ENCODE measurements at regions not wholly inside any gene's neighbourhood (a gene's known extent, or its start where the extent isn't known, plus 50 kb on each side); places are given as distances from the start of the nearest gene placed in this dataset.

DNA sequence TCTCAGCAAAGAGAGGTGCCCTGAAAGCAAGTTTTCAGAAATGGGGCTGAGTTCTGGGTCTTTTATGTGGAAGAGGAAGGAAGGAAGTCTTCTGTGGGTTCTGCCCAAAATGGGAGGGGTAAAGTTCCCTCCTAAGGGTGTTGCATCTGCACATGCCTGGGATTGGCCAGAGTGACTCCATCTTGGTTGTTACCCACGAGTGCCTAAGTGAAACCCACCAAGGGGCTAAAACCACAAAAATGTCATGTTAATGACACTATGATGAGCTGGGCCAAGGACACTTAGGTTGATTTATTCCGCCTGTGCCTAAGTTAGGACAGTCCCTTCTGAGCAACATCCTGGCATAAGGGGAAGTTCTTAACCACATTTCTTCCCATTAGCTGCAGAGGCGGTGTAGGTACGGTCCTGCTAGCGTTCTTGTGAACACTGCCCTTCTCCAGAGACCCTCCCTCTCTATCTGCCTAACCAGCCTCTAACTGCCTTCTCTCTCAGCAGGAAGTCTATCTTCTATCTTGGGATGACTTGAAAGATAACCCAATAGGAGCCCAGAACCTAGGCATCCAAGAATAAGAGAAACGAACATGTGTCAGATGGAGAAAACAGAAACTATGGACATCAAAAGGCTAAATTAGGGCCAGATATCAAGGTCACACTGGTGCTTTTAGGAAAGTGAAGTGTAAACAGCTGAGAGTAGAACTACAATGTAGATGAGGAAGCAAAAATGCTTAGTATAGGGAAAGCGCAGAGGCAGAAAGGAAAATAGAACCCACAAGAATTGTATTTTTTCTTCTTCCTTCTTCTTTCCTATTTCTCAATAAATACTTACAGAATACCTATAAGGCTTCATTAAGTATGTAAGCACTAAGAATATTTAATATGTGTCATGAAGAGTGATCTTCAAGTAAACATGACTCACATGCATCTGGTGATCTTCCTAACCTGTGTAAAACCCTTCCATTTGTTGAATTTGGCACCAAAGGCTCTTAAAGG is 104.2 kb upstream of the AMN1 start:
- Histone ChIP-seq H3K4me2 (ENCODE audit: insufficient read depth, low read length, poor library complexity, severe bottlenecking) (no peak overlapping the region), H3K9ac (ENCODE audit: low read depth, low read length, poor library complexity) (no peak overlapping the region), H2AK5ac (ENCODE audit: low read depth, low read length) (no peak overlapping the region), H3K4me3 (ENCODE audit: low read length in 2 of 2) (no peak overlapping the region), H3K79me1 (ENCODE audit: low read depth, low read length) (no peaks in the 10 kb centered on the region), H3K36me3 (replicated peaks in 1 of 2; ENCODE audit: control insufficient read depth in 2 of 2, insufficient read depth in 2 of 2, low read length in 2 of 2) (no peaks in the 10 kb centered on the region), H3K27me3 (ENCODE audit: control insufficient read depth in 3 of 3, insufficient read depth in 3 of 3, low read depth in 1 of 3, low read length in 3 of 3) (no peaks in the 10 kb centered on the region), H2BK120ac (ENCODE audit: low read depth, low read length) (no peak overlapping the region), H3K23ac (ENCODE audit: low read depth, low read length, poor library complexity) (no peak overlapping the region), H3K4me1 (ENCODE audit: control insufficient read depth in 2 of 2, insufficient read depth in 1 of 2, low read depth in 1 of 2, low read length in 2 of 2) (no peaks in the 10 kb centered on the region), H3K18ac (ENCODE audit: low read length) (no peak overlapping the region), H3K27ac (replicated peaks; ENCODE audit: low read length) (no peak overlapping the region), H3K4ac (ENCODE audit: low read length) (no peak overlapping the region), H4K91ac (ENCODE audit: low read depth, low read length, poor library complexity) (no peak overlapping the region), H4K8ac (ENCODE audit: low read depth, low read length) (no peak overlapping the region), H2BK15ac (ENCODE audit: low read length) (no peak overlapping the region), H3K14ac (ENCODE audit: low read length) (no peak overlapping the region), H2AFZ (ENCODE audit: low read length) (no peak overlapping the region), H2BK12ac (ENCODE audit: low read length) (no peak overlapping the region), H2BK5ac (ENCODE audit: low read length) (no peak overlapping the region), H3K9me3 (replicated peaks in 1 of 2; ENCODE audit: control insufficient read depth in 2 of 2, insufficient read depth in 1 of 2, low read depth in 1 of 2, low read length in 2 of 2) (no peaks in the 10 kb centered on the region)
- DNase-seq (ENCODE audit: low spot score), result no peak
- WGBS, 2 donors (ENCODE audit: extremely low coverage in 2 of 2, insufficient read length in 2 of 2, insufficient replicate concordance in 1 of 2), result no CpG with 5 or more reads among the region's 7 CpGs

DNA sequence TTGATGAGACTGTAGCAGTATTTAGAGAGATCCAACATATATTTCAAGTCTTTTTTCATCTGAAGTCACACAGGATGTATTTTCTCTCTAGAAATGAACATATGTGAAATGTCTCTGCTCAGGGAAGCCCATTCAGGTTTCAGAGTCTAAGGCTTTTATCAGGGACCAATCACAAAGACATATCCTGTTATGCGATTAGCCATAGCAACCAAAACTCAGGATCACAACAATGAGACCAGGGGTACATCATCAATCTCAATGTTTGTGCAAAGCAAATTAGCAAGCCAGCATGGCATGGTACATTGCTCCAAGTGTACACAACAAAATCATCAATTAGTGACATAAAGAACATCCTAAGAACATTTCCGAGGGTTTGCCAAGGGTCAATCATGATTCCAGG is 99.2 kb upstream of the AMN1 start:
- no peak overlapping the region for H2BK5ac ChIP-seq (ENCODE audit: low read length)
- no peak overlapping the region for H4K91ac ChIP-seq (ENCODE audit: low read depth, low read length, poor library complexity)
- H3K4me2 ChIP-seq (ENCODE audit: insufficient read depth, low read length, poor library complexity, severe bottlenecking), result no peak overlapping the region
- no peaks in the 10 kb centered on the region for H3K4me1 ChIP-seq (ENCODE audit: control insufficient read depth in 2 of 2, insufficient read depth in 1 of 2, low read depth in 1 of 2, low read length in 2 of 2)
- no peak for DNase-seq (ENCODE audit: low spot score)
- H3K36me3 ChIP-seq (replicated peaks in 1 of 2; ENCODE audit: control insufficient read depth in 2 of 2, insufficient read depth in 2 of 2, low read length in 2 of 2), result no peaks in the 10 kb centered on the region
- H2AFZ ChIP-seq (ENCODE audit: low read length), result no peak overlapping the region
- H3K79me1 ChIP-seq (ENCODE audit: low read depth, low read length), result no peaks in the 10 kb centered on the region
- H3K4me3 ChIP-seq (ENCODE audit: low read length in 2 of 2), result no peak overlapping the region
- H3K27ac ChIP-seq (replicated peaks; ENCODE audit: low read length), result no peak overlapping the region
- no peak overlapping the region for H2BK15ac ChIP-seq (ENCODE audit: low read length)
- H2BK120ac ChIP-seq (ENCODE audit: low read depth, low read length), result no peak overlapping the region
- H2BK12ac ChIP-seq (ENCODE audit: low read length), result no peak overlapping the region
- H3K27me3 ChIP-seq (ENCODE audit: control insufficient read depth in 3 of 3, insufficient read depth in 3 of 3, low read depth in 1 of 3, low read length in 3 of 3), result no peaks in the 10 kb centered on the region
- H4K8ac ChIP-seq (ENCODE audit: low read depth, low read length), result no peak overlapping the region
- H3K18ac ChIP-seq (ENCODE audit: low read length), result no peak overlapping the region
- no peak overlapping the region for H3K23ac ChIP-seq (ENCODE audit: low read depth, low read length, poor library complexity)
- no peak overlapping the region for H3K9ac ChIP-seq (ENCODE audit: low read depth, low read length, poor library complexity)
- no peak overlapping the region for H2AK5ac ChIP-seq (ENCODE audit: low read depth, low read length)
- no peak overlapping the region for H3K14ac ChIP-seq (ENCODE audit: low read length)
- H3K9me3 ChIP-seq (replicated peaks in 1 of 2; ENCODE audit: control insufficient read depth in 2 of 2, insufficient read depth in 1 of 2, low read depth in 1 of 2, low read length in 2 of 2), result no peaks in the 10 kb centered on the region
- WGBS, 2 donors (ENCODE audit: extremely low coverage in 2 of 2, insufficient read length in 2 of 2, insufficient replicate concordance in 1 of 2), result no CpG with 5 or more reads among the region's 2 CpGs
- no peak overlapping the region for H3K4ac ChIP-seq (ENCODE audit: low read length)

DNA sequence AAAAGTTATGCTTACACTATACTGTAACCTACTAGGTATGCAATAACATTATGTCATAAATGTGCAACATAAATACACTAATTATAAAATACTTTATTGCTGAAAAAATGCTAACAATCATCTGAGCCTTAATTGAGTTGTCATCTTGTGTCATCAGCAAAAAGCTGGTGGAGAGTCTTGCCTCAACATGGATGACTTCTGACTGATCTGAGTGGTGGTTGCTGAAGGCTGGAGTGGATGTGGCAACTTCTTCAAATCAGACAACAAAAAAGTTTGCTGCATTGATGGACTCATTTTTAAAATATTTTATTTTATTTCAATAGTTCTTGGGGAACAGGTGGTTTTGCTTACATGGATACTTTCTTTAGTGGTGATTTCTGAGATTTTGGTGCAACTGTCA is 93.9 kb upstream of the AMN1 start:
- Histone ChIP-seq H2AK5ac (ENCODE audit: low read depth, low read length) (no peak overlapping the region), H3K18ac (ENCODE audit: low read length) (no peak overlapping the region), H3K4ac (ENCODE audit: low read length) (no peak overlapping the region), H3K9me3 (replicated peaks in 1 of 2; ENCODE audit: control insufficient read depth in 2 of 2, insufficient read depth in 1 of 2, low read depth in 1 of 2, low read length in 2 of 2) (no peaks in the 10 kb centered on the region), H3K4me3 (ENCODE audit: low read length in 2 of 2) (no peak overlapping the region), H3K27me3 (ENCODE audit: control insufficient read depth in 3 of 3, insufficient read depth in 3 of 3, low read depth in 1 of 3, low read length in 3 of 3) (no peaks in the 10 kb centered on the region), H3K27ac (replicated peaks; ENCODE audit: low read length) (no peak overlapping the region), H3K9ac (ENCODE audit: low read depth, low read length, poor library complexity) (no peak overlapping the region), H2AFZ (ENCODE audit: low read length) (no peak overlapping the region), H2BK12ac (ENCODE audit: low read length) (no peak overlapping the region), H3K79me1 (ENCODE audit: low read depth, low read length) (no peaks in the 10 kb centered on the region), H3K36me3 (replicated peaks in 1 of 2; ENCODE audit: control insufficient read depth in 2 of 2, insufficient read depth in 2 of 2, low read length in 2 of 2) (no peaks in the 10 kb centered on the region), H2BK5ac (ENCODE audit: low read length) (no peak overlapping the region), H4K91ac (ENCODE audit: low read depth, low read length, poor library complexity) (no peak overlapping the region), H3K14ac (ENCODE audit: low read length) (no peak overlapping the region), H3K4me2 (ENCODE audit: insufficient read depth, low read length, poor library complexity, severe bottlenecking) (no peak overlapping the region), H3K4me1 (ENCODE audit: control insufficient read depth in 2 of 2, insufficient read depth in 1 of 2, low read depth in 1 of 2, low read length in 2 of 2) (no peaks in the 10 kb centered on the region), H3K23ac (ENCODE audit: low read depth, low read length, poor library complexity) (no peak overlapping the region), H4K8ac (ENCODE audit: low read depth, low read length) (no peak overlapping the region), H2BK15ac (ENCODE audit: low read length) (no peak overlapping the region), H2BK120ac (ENCODE audit: low read depth, low read length) (no peak overlapping the region)
- DNase-seq (ENCODE audit: low spot score), result no peak

DNA sequence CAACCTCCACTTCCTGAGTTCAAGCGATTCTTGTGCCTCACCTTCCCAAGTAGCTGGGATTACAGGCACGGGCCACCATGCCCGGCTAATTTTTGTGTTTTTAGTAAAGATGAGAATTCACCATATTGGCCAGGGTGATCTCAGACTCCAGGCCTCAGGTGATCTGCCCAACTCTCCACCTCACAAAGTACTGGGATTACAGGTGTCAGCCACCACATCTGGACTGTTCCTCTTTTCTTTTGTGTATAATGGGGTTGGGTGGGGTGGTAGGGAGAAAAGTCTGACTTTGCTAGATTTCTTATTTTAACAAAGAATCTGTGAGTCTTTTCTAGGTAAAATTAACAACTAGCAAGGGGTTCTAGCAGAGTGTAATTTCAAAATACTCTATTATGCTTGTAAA is 92.7 kb upstream of the AMN1 start:
- H2BK120ac ChIP-seq (ENCODE audit: low read depth, low read length), result no peak overlapping the region
- no peak overlapping the region for H2BK12ac ChIP-seq (ENCODE audit: low read length)
- H3K18ac ChIP-seq (ENCODE audit: low read length), result no peak overlapping the region
- H3K14ac ChIP-seq (ENCODE audit: low read length), result no peak overlapping the region
- H2BK15ac ChIP-seq (ENCODE audit: low read length), result no peak overlapping the region
- no peaks in the 10 kb centered on the region for H3K9me3 ChIP-seq (replicated peaks in 1 of 2; ENCODE audit: control insufficient read depth in 2 of 2, insufficient read depth in 1 of 2, low read depth in 1 of 2, low read length in 2 of 2)
- no peak overlapping the region for H3K4ac ChIP-seq (ENCODE audit: low read length)
- H3K4me1 ChIP-seq (ENCODE audit: control insufficient read depth in 2 of 2, insufficient read depth in 1 of 2, low read depth in 1 of 2, low read length in 2 of 2), result no peaks in the 10 kb centered on the region
- H3K9ac ChIP-seq (ENCODE audit: low read depth, low read length, poor library complexity), result no peak overlapping the region
- no peak overlapping the region for H2AFZ ChIP-seq (ENCODE audit: low read length)
- no peak overlapping the region for H4K91ac ChIP-seq (ENCODE audit: low read depth, low read length, poor library complexity)
- WGBS, 2 donors (ENCODE audit: extremely low coverage in 2 of 2, insufficient read length in 2 of 2, insufficient replicate concordance in 1 of 2), result no CpG with 5 or more reads among the region's 3 CpGs
- no peak overlapping the region for H4K8ac ChIP-seq (ENCODE audit: low read depth, low read length)
- no peak for DNase-seq (ENCODE audit: low spot score)
- H2AK5ac ChIP-seq (ENCODE audit: low read depth, low read length), result no peak overlapping the region
- H3K36me3 ChIP-seq (replicated peaks in 1 of 2; ENCODE audit: control insufficient read depth in 2 of 2, insufficient read depth in 2 of 2, low read length in 2 of 2), result no peaks in the 10 kb centered on the region
- H3K79me1 ChIP-seq (ENCODE audit: low read depth, low read length), result no peaks in the 10 kb centered on the region
- H2BK5ac ChIP-seq (ENCODE audit: low read length), result no peak overlapping the region
- H3K23ac ChIP-seq (ENCODE audit: low read depth, low read length, poor library complexity), result no peak overlapping the region
- H3K27me3 ChIP-seq (ENCODE audit: control insufficient read depth in 3 of 3, insufficient read depth in 3 of 3, low read depth in 1 of 3, low read length in 3 of 3), result no peaks in the 10 kb centered on the region
- no peak overlapping the region for H3K4me2 ChIP-seq (ENCODE audit: insufficient read depth, low read length, poor library complexity, severe bottlenecking)
- no peak overlapping the region for H3K27ac ChIP-seq (replicated peaks; ENCODE audit: low read length)
- no peak overlapping the region for H3K4me3 ChIP-seq (ENCODE audit: low read length in 2 of 2)
